ENCODE measurements at regions not wholly inside any gene's neighbourhood (a gene's known extent, or its start where the extent isn't known, plus 50 kb on each side); places are given as distances from the start of the nearest gene placed in this dataset.

DNA sequence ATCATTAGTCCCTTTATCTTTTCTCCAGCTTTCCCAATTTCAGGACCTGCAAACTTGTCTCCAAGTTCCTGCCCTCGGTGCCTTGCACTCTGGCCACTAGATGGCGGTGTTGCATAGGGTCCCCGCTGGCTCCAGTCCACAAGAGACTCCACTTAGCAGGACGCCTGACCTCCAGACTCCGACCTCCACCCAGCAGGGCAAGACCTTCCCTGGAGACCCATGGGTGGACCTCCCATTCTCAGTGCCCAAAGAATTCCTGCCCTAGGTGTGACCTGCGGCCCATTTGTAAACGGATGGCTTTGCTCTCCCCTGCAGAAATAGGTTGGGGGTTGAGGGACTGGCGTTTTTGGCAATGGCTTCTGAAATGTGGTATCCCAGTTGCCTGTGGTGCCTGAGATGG is 82.6 kb downstream of the LSM3 start:
- TF ChIP-seq EZH2 (IDR thresholded peaks at IDR 0.05) (no peak), POLR2AphosphoS5 (IDR thresholded peaks at IDR 0.05; ENCODE audit: borderline replicate concordance, low read depth, low read length) (no peak), FOXP2 (optimal IDR thresholded peaks at IDR 0.05; ENCODE audit: control extremely low read depth, extremely low read length, insufficient read depth) (no peak)

Measured in SK-N-MC (cell line).